ENCODE measurements at regions not wholly inside any gene's neighbourhood (a gene's known extent, or its start where the extent isn't known, plus 50 kb on each side); places are given as distances from the start of the nearest gene placed in this dataset.

DNA sequence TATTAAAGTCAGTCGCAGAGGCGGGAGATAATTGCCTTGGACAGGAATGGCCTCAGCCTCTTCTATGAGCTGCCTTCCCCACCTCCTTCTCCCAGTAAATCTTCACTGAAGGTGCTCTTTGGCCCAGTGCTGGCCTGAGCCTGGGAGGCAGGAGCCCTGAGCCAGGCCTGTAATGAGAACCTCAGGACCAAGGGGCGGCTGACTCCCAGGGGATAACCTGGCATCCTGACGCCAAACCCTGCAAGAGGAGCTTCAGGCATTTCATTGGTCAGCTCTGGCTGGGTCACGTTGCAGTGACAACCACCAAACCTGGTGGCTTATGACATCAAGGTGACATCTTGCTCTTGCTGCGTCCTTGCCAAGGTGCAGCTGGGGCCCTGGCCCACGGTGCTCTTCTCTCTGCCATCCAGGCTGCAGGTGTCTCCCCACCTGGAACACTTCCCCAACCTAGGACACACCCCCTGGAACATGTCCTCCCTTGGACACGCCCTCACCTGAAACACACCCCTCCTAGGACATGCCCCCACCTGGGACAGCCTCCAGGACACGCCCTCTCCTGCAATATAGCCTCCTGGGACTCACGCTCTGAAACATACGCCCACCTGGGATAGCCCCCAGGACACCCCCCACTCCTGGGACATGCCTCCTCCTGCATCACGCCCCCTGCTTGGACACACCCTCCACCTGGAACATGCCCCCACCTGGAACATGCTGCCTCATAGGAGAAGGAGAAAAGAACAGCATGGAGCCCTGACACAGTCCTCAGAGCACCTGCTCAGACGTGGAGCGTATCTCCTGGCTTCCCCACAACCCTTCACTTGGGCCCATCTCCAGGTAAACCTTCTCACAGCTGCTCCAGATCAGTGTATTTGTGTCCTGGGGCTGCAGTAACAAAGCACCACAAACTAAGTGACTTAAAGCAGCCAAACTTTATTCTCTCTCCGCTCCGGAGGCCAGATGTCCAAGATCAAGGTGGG is 333.6 kb downstream of the NPHP4 start:
- no peak for DNase-seq
- Mint-ChIP-seq H3K27ac (no peak overlapping the region), H3K4me3 (no peak overlapping the region), H3K9me3 (peaks cover 2% of the 10 kb centered on the region), H3K27me3 (peaks cover 2% of the 10 kb centered on the region), H3K4me1 (ENCODE audit: low read depth) (no peaks in the 10 kb centered on the region), H3K36me3 (no peaks in the 10 kb centered on the region)
- ChIA-PET CTCF (no interaction called here), POLR2A (no interaction called here)
- intact Hi-C loops (cut with micrococcal nuclease) = no loop called here

DNA sequence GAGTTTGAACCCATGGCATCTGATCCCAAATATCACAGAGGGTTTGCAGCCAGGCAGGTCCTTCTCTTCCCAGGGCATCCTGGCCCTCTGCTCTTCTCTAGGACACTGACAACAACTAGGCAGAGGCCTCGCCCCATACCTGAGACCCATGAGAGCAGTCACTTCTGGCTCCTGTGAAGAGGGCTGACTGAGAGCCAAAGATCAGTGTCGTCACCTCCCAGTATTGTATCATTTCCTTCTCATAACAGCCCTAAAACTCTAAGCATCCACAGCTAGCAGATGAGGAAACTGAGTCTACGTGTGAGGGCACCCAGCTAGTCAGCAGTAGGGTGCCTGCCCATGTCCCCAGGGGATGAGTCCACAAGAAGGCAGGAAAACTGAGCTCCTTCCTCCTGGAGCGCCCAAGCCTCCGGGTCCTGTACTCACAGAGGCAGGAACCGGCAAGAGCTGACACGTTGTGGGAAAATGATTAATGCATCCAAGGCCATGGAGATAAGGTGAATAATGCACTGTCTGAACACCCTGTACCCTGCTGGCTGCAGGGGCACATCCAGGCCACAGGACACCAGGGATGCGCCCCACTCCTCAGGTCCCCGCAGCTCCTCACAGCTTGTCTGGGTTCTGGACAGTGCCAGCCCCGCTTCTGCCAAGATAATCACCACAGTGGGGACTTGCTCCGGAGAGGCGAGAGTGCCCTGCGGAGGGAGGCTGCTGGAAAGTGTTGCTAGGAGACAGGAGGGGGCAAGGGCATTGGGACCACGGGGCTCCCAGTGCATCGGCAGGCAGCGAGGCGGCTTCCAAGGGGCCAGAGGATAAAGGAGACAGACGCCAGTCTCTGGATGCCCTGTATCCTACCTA is 340.0 kb downstream of the NPHP4 start:
- Mint-ChIP-seq H3K4me3 (no peak overlapping the region), H3K4me1 (ENCODE audit: low read depth) (peaks cover 2% of the 10 kb centered on the region), H3K27me3 (peaks cover 17% of the 10 kb centered on the region), H3K9me3 (peaks cover 2% of the 10 kb centered on the region), H3K36me3 (no peaks in the 10 kb centered on the region), H3K27ac (no peak overlapping the region)
- ChIA-PET POLR2A (no interaction called here), CTCF (no interaction called here)
- no peak for DNase-seq
- intact Hi-C loops (cut with micrococcal nuclease) = no loop called here

DNA sequence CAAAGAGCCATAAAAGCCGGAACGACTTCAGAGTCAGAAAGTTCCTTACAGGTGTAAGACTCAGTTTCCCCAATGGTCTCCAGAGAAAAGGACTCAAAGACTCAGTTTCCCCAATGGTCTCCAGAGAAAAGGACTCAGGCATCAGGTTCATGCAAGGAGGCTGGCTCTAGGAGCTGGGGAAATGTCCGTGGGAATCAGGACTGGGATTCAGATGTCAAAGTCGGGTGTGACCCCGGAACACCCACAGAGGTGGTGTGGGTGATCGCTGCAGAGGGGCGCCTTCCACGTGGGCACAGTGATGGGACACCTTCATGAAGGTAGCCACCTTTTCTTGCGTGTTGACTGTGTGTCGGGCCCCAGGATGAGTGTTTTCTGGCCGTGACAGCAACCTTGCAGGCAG is 340.8 kb downstream of the NPHP4 start:
- CTCF ChIA-PET = no interaction called here
- H3K36me3 Mint-ChIP-seq = no peaks in the 10 kb centered on the region
- intact Hi-C loops (cut with micrococcal nuclease) = no loop called here

DNA sequence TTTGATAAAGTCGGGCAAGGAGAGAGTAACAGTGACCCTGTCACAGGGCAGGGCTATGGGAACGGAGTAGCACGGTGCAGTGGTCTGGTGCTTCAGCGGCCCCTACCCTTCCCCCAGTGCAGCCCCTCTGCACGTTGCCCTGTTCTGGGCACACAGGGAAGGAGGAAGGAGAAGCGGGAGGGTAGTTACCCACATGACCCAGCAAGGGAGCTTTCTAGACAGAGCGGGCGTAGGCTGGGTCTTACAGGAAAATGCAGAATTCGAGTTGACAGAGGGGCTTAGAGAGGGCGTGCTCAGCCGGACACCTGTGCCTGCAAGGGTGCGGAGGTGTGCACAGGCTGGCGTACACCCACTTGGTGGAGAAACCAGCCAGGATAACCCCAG is 341.2 kb downstream of the NPHP4 start:
- intact Hi-C loops (cut with micrococcal nuclease) = no loop called here
- peaks cover 2% of the 10 kb centered on the region for H3K4me1 Mint-ChIP-seq (ENCODE audit: low read depth)
- no peaks in the 10 kb centered on the region for H3K36me3 Mint-ChIP-seq
- H3K27me3 Mint-ChIP-seq = peaks cover 17% of the 10 kb centered on the region
- no peak overlapping the region for H3K27ac Mint-ChIP-seq
- ChIA-PET CTCF (no interaction called here), POLR2A (no interaction called here)
- no peak for DNase-seq
- H3K4me3 Mint-ChIP-seq = no peak overlapping the region
- peaks cover 2% of the 10 kb centered on the region for H3K9me3 Mint-ChIP-seq

More for the DNA sequence above, 340.8 kb downstream of the NPHP4 start:
- Mint-ChIP-seq H3K9me3 (peaks cover 2% of the 10 kb centered on the region), H3K27ac (no peak overlapping the region), H3K4me1 (ENCODE audit: low read depth) (peaks cover 2% of the 10 kb centered on the region), H3K27me3 (peaks cover 17% of the 10 kb centered on the region), H3K4me3 (no peak overlapping the region)
- POLR2A ChIA-PET = no interaction called here
- no peak for DNase-seq

DNA sequence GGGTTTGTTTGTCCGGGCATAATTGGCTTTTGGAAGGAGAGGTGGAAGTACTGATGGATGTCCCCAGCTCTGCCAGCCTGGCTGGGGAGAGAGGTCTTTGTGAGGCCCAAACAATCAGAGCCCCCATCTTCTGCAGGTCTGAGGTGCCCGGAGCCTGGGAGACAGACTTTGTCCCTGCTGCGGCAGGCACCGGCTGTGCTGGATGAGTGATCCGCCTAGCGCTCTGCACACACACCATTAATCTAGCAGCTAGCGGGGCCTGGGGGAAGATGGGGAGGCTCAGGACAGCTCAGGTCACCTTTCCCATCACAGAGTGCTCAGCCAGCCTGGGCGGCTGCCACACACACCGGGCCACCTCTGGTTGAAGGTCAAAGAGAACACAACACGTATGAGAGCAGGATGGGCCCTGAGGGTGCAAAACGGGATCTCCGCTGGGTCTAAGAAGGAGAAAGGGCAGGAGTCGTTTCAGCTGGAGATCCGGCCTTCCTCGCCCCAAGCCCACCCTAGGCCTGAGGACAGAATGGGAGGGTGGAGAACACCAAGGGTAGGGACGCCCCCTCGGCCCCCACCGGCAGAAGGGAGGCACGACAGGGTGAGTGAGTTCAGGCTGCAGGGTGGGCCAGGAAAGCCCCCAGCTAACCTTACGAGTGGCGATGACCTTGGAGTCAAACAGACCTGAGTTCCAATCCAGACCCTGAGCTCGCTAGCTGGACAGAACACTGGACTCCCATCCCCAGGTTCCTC is 341.8 kb downstream of the NPHP4 start:
- ChIA-PET CTCF (no interaction called here), POLR2A (no interaction called here)
- Mint-ChIP-seq H3K27me3 (peaks cover 17% of the 10 kb centered on the region), H3K4me3 (no peak overlapping the region), H3K9me3 (peaks cover 6% of the 10 kb centered on the region), H3K4me1 (ENCODE audit: low read depth) (peaks cover 2% of the 10 kb centered on the region), H3K27ac (no peak overlapping the region), H3K36me3 (no peaks in the 10 kb centered on the region)
- intact Hi-C loops (cut with micrococcal nuclease) = no loop called here
- no peak for DNase-seq

DNA sequence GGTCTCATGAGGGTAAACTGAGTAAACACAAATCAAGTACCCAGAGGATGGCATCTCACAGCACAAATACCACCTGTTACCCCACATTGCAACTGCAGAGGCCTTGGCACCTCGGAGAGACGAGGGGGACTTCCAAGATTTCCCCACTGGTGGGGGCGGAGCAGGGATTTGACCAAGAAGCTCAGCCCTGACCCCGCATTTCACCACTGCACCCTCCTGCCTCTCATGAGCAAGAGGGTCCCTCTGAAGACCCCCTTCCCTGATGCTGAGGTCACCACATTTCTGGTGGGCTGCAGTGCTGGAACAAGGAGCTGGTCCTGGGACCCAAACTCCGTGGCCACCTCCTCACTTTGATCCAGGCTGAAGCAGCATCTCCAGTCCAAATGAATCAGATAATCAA is 342.4 kb downstream of the NPHP4 start:
- intact Hi-C loops (cut with micrococcal nuclease) = no loop called here
- H3K27me3 Mint-ChIP-seq = peaks cover 17% of the 10 kb centered on the region

DNA sequence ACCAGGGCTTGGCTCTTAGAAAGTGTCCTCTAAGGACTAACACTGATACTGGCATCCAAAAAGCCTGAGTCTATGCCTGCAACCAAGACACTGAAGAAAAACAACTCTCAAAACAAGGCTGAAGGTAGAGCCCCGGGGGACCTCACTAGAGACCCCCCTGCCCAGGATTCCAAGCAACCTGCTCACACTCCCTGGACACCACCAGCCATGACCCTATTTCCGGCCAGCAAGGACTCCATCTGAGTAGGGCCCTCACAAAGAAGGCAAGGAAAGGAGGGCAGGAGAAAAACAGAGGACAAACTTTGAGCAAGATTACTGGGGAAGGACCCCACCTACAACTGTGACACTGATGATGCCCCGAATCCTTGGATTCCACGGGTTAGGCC is 343.1 kb downstream of the NPHP4 start:
- intact Hi-C loops (cut with micrococcal nuclease) = no loop called here
- Mint-ChIP-seq H3K27me3 (peaks cover 17% of the 10 kb centered on the region), H3K36me3 (no peaks in the 10 kb centered on the region), H3K27ac (no peak overlapping the region), H3K4me3 (no peak overlapping the region), H3K4me1 (ENCODE audit: low read depth) (peaks cover 2% of the 10 kb centered on the region), H3K9me3 (peaks cover 7% of the 10 kb centered on the region)
- POLR2A ChIA-PET = no interaction called here
- DNase-seq = no peak
- CTCF ChIA-PET = no interaction called here

More for the DNA sequence above, 342.4 kb downstream of the NPHP4 start:
- Mint-ChIP-seq H3K27ac (no peak overlapping the region), H3K36me3 (no peaks in the 10 kb centered on the region), H3K4me1 (ENCODE audit: low read depth) (peaks cover 2% of the 10 kb centered on the region), H3K4me3 (no peak overlapping the region), H3K9me3 (peaks cover 7% of the 10 kb centered on the region)
- no peak for DNase-seq
- POLR2A ChIA-PET = no interaction called here
- CTCF ChIA-PET = no interaction called here

DNA sequence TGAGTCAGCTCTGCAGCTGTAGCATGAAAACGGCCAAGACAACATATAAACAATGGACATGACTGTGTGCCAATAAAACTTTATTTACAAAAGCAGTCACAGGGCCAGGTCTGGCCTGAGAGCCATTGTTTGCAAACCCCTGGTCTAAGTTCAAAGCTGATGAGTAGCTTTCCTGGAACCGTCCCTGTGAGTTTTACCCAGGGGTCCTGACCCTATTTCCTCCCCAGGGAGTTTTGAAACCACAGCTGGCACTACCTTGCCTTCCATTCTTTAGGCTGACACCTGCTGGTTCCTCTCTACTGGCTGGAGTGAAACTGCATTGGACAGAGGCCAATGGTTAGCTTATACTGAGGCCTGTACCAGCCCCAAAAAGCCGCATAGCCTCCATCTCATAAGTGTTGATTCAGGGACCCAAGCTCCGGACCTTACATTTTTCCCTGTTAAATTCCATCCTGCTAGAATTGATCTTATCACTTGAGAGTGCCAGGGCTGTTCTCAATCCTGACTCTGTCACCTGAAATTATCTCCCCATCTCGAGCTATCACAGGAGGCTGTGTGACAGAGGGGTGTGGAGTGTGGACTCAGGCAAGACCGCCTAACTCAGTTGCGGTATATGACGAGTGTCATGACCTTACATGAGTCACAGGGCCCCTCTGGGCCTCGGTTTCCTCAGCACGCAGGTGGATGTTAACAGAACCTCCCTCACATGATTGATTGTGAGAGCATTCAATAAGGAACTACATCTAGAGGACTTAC is 343.6 kb downstream of the NPHP4 start:
- Mint-ChIP-seq H3K36me3 (no peaks in the 10 kb centered on the region), H3K27ac (no peak overlapping the region), H3K27me3 (peaks cover 17% of the 10 kb centered on the region), H3K4me3 (no peak overlapping the region), H3K4me1 (ENCODE audit: low read depth) (peaks cover 2% of the 10 kb centered on the region), H3K9me3 (peaks cover 5% of the 10 kb centered on the region)
- intact Hi-C loops (cut with micrococcal nuclease) = no loop called here
- ChIA-PET POLR2A (no interaction called here), CTCF (no interaction called here)
- DNase-seq = no peak

DNA sequence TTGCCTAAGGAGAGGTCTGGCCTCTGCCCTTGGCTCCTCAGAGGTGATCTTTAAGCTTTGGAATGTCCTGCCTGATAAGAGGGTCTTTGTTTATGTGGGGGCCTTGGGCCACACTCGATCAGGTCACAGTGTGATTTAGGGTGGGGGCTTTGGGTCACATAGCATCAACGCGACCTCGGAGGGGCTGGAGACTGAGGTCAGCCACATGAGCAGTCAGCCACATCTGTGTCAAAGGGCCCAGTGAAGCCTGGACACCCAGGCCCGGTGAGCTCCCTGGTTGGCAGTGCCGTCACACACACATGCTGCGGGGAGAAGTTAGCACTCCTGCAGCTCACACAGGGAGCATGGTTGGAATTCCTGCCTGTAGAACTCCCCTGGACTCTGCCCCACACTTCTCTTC is 345.0 kb downstream of the NPHP4 start:
- Mint-ChIP-seq H3K27ac (no peak overlapping the region), H3K4me1 (ENCODE audit: low read depth) (no peaks in the 10 kb centered on the region), H3K9me3 (peaks cover 5% of the 10 kb centered on the region), H3K27me3 (peaks cover 19% of the 10 kb centered on the region), H3K4me3 (no peak overlapping the region), H3K36me3 (no peaks in the 10 kb centered on the region)
- DNase-seq = no peak
- intact Hi-C loops (cut with micrococcal nuclease) = no loop called here
- ChIA-PET POLR2A (no interaction called here), CTCF (no interaction called here)

DNA sequence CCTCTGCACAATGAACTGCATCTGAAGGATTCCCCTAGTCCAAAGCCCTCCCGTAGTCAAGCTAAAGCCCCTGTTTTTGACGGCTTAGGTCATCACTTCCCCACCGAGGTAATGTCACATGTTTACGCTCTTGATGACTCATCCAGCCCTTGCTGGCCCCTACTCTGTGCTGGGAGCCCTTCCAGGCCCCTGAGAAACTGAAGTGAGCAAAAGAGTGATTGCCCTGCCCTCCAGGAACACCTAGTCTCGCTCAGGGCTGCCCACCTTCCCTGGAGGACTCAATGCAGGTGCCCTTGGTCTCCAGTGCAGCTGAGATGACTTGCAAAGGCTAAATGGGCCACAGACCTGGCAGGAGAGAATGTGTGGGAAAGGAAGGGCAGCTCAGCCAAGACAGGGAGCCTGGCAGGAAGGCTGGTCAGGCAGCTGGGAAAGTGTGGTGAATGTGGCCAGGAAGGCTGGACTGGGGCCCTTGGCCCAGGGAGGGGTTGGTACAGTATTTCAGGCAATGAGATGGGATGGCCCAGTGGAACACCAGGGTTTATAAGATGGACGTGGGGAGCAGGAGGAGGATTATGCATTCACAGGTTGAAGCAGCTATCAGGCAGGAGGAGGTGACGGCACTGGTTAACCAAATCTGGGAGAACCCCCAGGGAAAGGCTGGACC is 345.6 kb downstream of the NPHP4 start:
- Mint-ChIP-seq H3K27me3 (peaks cover 15% of the 10 kb centered on the region), H3K9me3 (peaks cover 5% of the 10 kb centered on the region), H3K4me3 (no peak overlapping the region), H3K36me3 (no peaks in the 10 kb centered on the region), H3K27ac (no peak overlapping the region), H3K4me1 (ENCODE audit: low read depth) (no peaks in the 10 kb centered on the region)
- ChIA-PET CTCF (no interaction called here), POLR2A (no interaction called here)
- intact Hi-C loops (cut with micrococcal nuclease) = no loop called here
- DNase-seq = no peak

DNA sequence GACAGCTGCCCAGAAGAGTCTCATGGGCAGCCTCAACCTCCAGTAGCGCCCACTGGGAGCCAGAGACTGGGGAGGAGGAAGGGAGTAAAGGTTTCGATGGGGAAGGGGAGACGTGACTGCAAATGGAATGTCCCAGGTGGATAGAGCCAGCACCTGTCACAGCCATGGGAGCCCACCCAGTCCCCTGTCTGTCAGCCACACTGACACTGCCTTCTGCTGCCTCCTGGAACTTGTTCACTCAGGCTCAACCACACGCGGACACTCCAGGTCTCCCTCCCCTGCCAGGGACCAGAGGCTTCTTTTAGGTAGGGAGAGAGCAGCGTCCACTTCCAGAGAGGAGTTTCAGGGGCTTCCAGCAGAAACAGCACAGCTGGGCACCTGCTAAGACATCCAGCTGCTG is 346.3 kb downstream of the NPHP4 start:
- intact Hi-C loops (cut with micrococcal nuclease) = no loop called here
- ChIA-PET POLR2A (no interaction called here), CTCF (no interaction called here)
- no peak overlapping the region for H3K27ac Mint-ChIP-seq
- H3K4me1 Mint-ChIP-seq (ENCODE audit: low read depth) = no peaks in the 10 kb centered on the region
- DNase-seq = no peak
- no peaks in the 10 kb centered on the region for H3K36me3 Mint-ChIP-seq
- peaks cover 14% of the 10 kb centered on the region for H3K27me3 Mint-ChIP-seq
- H3K9me3 Mint-ChIP-seq = peaks cover 5% of the 10 kb centered on the region
- H3K4me3 Mint-ChIP-seq = no peak overlapping the region

DNA sequence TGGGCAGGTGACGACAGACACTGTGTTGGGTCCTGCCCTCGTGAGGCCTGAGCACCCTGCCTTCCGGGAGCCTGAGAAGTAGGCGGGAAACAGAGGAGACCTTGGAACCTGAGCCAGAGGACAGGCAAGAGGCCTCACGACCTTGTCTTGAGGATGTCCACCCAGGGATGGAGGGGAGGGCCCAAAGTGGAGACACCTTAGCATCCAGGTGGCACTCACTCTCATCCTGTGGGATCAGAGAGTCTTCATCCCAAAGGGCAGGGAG is 347.2 kb downstream of the NPHP4 start:
- intact Hi-C loops (cut with micrococcal nuclease) = no loop called here
- ChIA-PET CTCF (no interaction called here), POLR2A (no interaction called here)
- H3K4me1 Mint-ChIP-seq (ENCODE audit: low read depth) = no peaks in the 10 kb centered on the region
- no peaks in the 10 kb centered on the region for H3K36me3 Mint-ChIP-seq
- peaks cover 10% of the 10 kb centered on the region for H3K27me3 Mint-ChIP-seq
- H3K9me3 Mint-ChIP-seq = peaks cover 5% of the 10 kb centered on the region
- no peak overlapping the region for H3K4me3 Mint-ChIP-seq
- H3K27ac Mint-ChIP-seq = no peak overlapping the region
- DNase-seq = no peak
